ENCODE measurements at regions not wholly inside any gene's neighbourhood (a gene's known extent, or its start where the extent isn't known, plus 50 kb on each side); places are given as distances from the start of the nearest gene placed in this dataset.
"Not testable (repeated sequence)": the region's sequence is repeated elsewhere in the genome, so short reads cannot be mapped to it uniquely, and the experiment has no call there.

DNA sequence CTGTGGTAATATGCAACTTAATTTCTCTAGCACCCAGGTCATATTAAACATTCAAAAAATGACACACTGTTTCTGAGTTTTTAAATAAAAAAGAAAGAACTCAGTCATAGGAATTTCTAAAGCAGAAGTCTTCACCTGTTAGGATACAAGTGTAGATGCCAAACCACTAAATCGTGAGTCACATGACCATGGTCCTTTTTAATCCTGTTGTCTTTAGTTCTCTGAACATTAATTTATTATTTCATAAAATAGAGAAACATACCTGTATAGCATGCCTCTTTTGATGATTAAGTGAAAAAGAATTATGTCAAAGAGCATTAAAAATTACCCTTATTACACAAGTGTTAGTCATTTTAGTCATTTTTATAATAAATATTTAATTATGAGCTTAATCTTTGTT, 398.8 kb downstream of the CCDC85A start:
- TF ChIP-seq CTCF (IDR thresholded peaks at IDR 0.05; ENCODE audit: control insufficient read depth, insufficient read depth, low read depth, low read length, missing control alignments) = no peak
- no peak for DNase-seq (ENCODE audit: low read depth)

DNA sequence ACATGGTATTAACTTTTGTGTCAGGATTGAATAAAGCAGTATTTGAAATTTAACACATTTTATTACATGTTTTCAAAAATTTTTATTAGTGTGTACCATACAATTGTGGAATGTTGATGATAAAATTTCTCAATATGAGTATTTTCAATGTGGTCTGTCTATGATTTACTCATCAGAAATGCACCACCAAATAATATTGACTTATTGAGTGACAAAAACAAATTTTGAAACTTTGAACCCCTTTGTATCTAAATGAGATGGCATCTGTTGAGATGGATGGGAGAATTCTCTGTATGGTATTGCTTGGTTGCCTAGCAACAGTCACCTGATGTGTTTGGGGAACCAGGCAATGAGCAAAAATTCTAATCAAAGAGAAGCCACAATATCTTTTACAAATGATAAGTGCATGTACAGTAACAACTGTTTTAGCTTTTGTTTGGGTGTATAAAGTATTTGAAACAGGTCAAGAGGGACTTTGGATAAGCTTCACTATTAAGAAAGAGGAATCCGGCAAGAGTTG, 400.1 kb downstream of the CCDC85A start:
- TF ChIP-seq CTCF (IDR thresholded peaks at IDR 0.05; ENCODE audit: control insufficient read depth, insufficient read depth, low read depth, low read length, missing control alignments) = no peak
- H3K4me3 ChIP-seq (ENCODE audit: control insufficient read depth, low read depth, low read length) = no peak overlapping the region
- DNase-seq (ENCODE audit: low read depth) = no peak

More for the DNA sequence above, 398.8 kb downstream of the CCDC85A start:
- no peak overlapping the region for H3K4me3 ChIP-seq (ENCODE audit: control insufficient read depth, low read depth, low read length)

DNA sequence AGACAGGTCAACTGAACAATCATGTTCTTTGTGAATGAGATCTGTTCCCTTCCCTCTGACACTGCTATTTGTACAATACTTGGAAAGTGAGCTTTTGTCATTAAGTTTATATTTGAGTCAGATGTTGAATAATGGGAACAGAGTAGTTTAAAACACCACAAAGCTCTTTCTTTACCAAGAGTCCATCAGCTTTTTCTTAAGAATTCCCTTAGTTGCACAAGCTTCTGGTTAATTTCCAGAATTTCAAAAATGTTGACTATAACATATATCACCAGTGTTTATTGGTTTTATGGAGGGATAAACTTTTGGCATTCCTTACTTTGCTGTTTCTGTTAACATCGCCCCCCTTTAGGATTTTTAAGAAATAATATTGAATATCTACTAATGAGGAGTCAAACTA, 403.7 kb downstream of the CCDC85A start:
- no peak for TF ChIP-seq CTCF (IDR thresholded peaks at IDR 0.05; ENCODE audit: control insufficient read depth, insufficient read depth, low read depth, low read length, missing control alignments)

DNA sequence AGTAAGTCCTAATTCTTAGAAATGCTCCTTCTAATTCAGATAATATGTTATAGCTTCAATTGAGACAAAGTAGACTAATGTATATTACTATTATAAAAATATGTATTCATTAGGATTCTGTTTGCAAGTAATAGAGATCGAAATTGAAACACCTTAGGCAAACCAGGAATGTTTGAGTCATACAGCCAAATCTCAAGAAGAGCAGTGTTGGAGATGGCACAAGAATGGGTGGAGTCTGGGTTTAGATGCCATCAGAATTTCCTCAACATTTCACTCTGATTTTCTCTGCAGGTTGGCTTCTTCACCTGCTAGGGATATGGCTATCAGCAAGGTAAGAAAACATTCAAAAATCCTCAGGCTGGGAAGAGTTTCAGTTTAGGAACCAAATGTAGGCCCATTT, 405.4 kb downstream of the CCDC85A start:
- no peak for TF ChIP-seq CTCF (IDR thresholded peaks at IDR 0.05; ENCODE audit: control insufficient read depth, insufficient read depth, low read depth, low read length, missing control alignments)
- no peak for DNase-seq (ENCODE audit: low read depth)
- H3K4me3 ChIP-seq (ENCODE audit: control insufficient read depth, low read depth, low read length) = no peak overlapping the region

More for the DNA sequence above, 403.7 kb downstream of the CCDC85A start:
- DNase-seq (ENCODE audit: low read depth) = no peak
- no peak overlapping the region for H3K4me3 ChIP-seq (ENCODE audit: control insufficient read depth, low read depth, low read length)

DNA sequence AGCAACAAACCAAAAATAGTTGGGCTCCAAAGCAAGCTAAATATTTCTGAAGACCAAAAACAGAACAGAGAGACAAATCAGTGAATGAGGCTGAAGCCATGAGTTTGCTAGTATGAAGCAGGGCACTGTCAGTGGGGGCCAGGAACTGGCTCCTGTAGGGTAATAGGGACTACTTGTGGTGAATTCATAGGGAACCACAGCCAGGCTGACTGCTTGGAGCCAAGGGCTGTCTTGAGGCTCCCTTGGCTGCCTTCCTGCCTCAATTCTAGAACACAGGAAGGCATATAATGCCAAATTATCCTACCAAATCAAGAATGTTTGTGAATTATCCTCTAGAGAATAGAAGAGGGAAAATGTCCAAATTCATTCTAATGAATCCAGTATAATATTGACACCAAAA, 406.0 kb downstream of the CCDC85A start:
- H3K4me3 ChIP-seq (ENCODE audit: control insufficient read depth, low read depth, low read length) = no peak overlapping the region
- TF ChIP-seq CTCF (IDR thresholded peaks at IDR 0.05; ENCODE audit: control insufficient read depth, insufficient read depth, low read depth, low read length, missing control alignments) = no peak
- DNase-seq (ENCODE audit: low read depth) = no peak

DNA sequence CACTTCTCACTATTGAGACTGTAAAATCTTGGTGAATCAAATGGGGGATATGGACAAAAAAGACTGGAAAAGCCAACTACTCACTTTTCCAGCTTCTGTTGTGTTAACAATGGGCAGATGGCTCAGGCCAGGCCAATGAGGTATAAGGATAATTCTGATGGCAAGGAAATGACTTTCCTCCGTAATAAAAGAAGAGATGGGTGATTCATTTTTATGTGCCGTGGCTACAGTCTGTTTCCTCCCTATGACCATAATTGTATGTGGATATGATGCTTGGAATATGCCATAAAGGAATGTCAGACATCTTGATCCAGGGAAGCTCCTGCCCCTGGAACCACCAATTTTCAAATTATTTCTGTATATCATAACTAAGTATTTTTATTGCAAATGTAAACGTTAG, 406.8 kb downstream of the CCDC85A start:
- H3K4me3 ChIP-seq (ENCODE audit: control insufficient read depth, low read depth, low read length) = no peak overlapping the region
- TF ChIP-seq CTCF (IDR thresholded peaks at IDR 0.05; ENCODE audit: control insufficient read depth, insufficient read depth, low read depth, low read length, missing control alignments) = no peak
- no peak for DNase-seq (ENCODE audit: low read depth)

- not testable (repeated sequence) for H3K4me3 ChIP-seq (ENCODE audit: control insufficient read depth, low read depth, low read length); DNase-seq (ENCODE audit: low read depth)
These were observed 422.3 kb downstream of the CCDC85A start for GRCh38 chr2:56606086-56606485.

All from AG09309 (cell line).